Tibial nerve (tissue), 4 donors: ENCODE measurements at regions not wholly inside any gene's neighbourhood (a gene's known extent, or its start where the extent isn't known, plus 50 kb on each side); places are given as distances from the start of the nearest gene placed in this dataset.

ENCODE experiments used
- CTCF ChIP-seq, 5 experiments: fragments of 200-600 bp in 3 of 5; fragments of 450-650 bp in 2 of 5; sonication (generic) in 3 of 5; IDR thresholded peaks; one replicate each; pipeline ENCODE4 v1.5.1; 2016 to 2019; ENCODE audit warnings: antibody characterized with exemption in 5 of 5, mild to moderate bottlenecking in 3 of 5, moderate library complexity in 2 of 5
- EP300 ChIP-seq, 2 donors: sonication (generic); formaldehyde crosslinking; IDR thresholded peaks; one replicate each; pipeline ENCODE4 v1.6.1; 2017; ENCODE audit warnings: antibody characterized with exemption in 2 of 2, mild to moderate bottlenecking in 1 of 2
- POLR2A ChIP-seq, 2 donors: fragments of 450-650 bp; IDR thresholded peaks; one replicate each; pipeline ENCODE4 v1.6.1; 2017; ENCODE audit warnings: antibody characterized with exemption in 2 of 2, mild to moderate bottlenecking in 2 of 2, moderate library complexity in 2 of 2

- TF ChIP-seq CTCF (IDR thresholded peaks at IDR 0.05), result no peak
- no peak for TF ChIP-seq EP300 (IDR thresholded peaks at IDR 0.05)
- TF ChIP-seq POLR2A (IDR thresholded peaks at IDR 0.05), result no peak
Measured at GRCh38 chr15:70569714-70570231, 193.6 kb downstream of the UACA start.
